ENCODE measurements at regions not wholly inside any gene's neighbourhood (a gene's known extent, or its start where the extent isn't known, plus 50 kb on each side); places are given as distances from the start of the nearest gene placed in this dataset.

DNA sequence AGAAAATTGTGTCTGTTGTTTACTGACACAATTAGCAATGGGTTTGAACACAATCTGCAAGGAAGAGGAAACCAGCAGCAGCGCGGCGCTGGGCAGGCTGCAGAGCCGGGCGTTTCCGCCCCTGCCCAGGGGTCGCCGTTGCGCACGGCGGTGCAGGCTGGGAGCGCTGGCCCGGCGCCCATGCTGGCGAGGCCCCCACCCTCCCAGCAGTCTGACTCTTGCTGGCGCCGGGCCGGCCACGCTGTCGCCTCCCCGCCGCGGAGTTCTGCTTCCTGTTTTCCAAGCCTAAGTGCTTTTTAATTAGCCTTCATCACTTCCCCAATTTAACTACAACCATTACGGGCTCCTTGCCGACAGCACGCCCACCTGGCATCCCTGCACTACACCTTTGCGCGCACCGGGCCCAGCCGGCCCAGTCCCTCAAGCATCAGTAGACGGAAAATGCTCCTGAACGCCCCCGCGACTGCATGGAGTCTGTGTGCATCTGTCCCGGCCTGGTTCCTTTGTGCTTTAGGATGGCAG lies 212.1 kb downstream of the GXYLT1 start:
- peak overlapping the region; percentile 25 for H3K4me3 ChIP-seq (ENCODE audit: insufficient read depth, low read depth, low read length)
- peak overlapping the region; percentile 62 for H3K4me2 ChIP-seq (ENCODE audit: low read depth, low read length)
- H3K4me1 ChIP-seq (ENCODE audit: control insufficient read depth, insufficient read depth, low read length) = no peaks in the 10 kb centered on the region
- H2AFZ ChIP-seq (replicated peaks; ENCODE audit: low read length, poor library complexity) = peak overlapping the region; percentile 91
- no peak overlapping the region for H3K4ac ChIP-seq (ENCODE audit: low read depth, low read length)
- no peak overlapping the region for H2BK15ac ChIP-seq (ENCODE audit: low read depth, low read length)
- intact Hi-C loops (cut with micrococcal nuclease) (no loop called here), in situ Hi-C loops (cut with MboI; ENCODE audit: low sequenced_read_pairs) (no loop called here), dilution Hi-C loops (cut with HindIII; ENCODE audit: low sequenced_read_pairs, unreplicated experiment) (no loop called here)
- peak; percentile 44 for ATAC-seq (ENCODE audit: low read depth)
- H2AK9ac ChIP-seq (replicated peaks; ENCODE audit: low read depth, low read length, poor library complexity) = no peak overlapping the region
- no peaks in the 10 kb centered on the region for H3K9me1 ChIP-seq (ENCODE audit: insufficient read depth, low read length)
- no peak overlapping the region for H3K23ac ChIP-seq (ENCODE audit: low read depth, low read length)
- no peak for DNase-seq
- no peak overlapping the region for H2BK120ac ChIP-seq (ENCODE audit: low read depth, low read length)
- H2AK5ac ChIP-seq (ENCODE audit: low read depth, low read length) = no peak overlapping the region
- ChIA-PET POLR2A (ENCODE audit: unreplicated experiment) (no interaction called here), CTCF (interaction anchor here (0.7 kb wide), 1 partner anchor 200 kb away, joined by 11 read pairs; no protein-coding TSS in a partner anchor)
- no TSS peak for BruUV-seq (replicated peaks)
- no peak overlapping the region for H3K18ac ChIP-seq (ENCODE audit: low read depth, low read length)
- H4K5ac ChIP-seq (ENCODE audit: low read depth, low read length) = no peak overlapping the region
- H3K14ac ChIP-seq (replicated peaks; ENCODE audit: low read depth, low read length) = no peak overlapping the region
- H2BK20ac ChIP-seq (ENCODE audit: low read depth, low read length) = no peak overlapping the region
- H4K91ac ChIP-seq (ENCODE audit: insufficient read depth, low read depth, low read length) = no peak overlapping the region
- 2% methylated on average over 16 of the region's 35 CpGs; no CpG with 5 or more reads in 1 of the 2 experiments for WGBS, 2 experiments (ENCODE audit: extremely low coverage in 2 of 2, insufficient read length in 1 of 2)
- no peak overlapping the region for H3K27ac ChIP-seq (ENCODE audit: insufficient read depth, low read length)
- H3K79me1 ChIP-seq (ENCODE audit: low read depth in 1 of 2, low read length in 2 of 2) = no peaks in the 10 kb centered on the region
- H3K56ac ChIP-seq (ENCODE audit: extremely low read depth, insufficient read depth, low read length) = no peak overlapping the region
- H4K8ac ChIP-seq (ENCODE audit: low read depth in 2 of 2, low read length in 2 of 2) = no peak overlapping the region
- H4K20me1 ChIP-seq (ENCODE audit: insufficient read depth, low read length) = no peaks in the 10 kb centered on the region
- H3K9ac ChIP-seq (ENCODE audit: low read depth, low read length) = 0 out of 2 replicates have a peak overlapping the region, but pooled peaks have one; percentile 6
- H3K36me3 ChIP-seq (ENCODE audit: control insufficient read depth, insufficient read depth, low read length) = no peaks in the 10 kb centered on the region
- H3K9me3 ChIP-seq (ENCODE audit: control insufficient read depth, insufficient read depth, low read length) = no peaks in the 10 kb centered on the region
- no peak for TF ChIP-seq SMC3 (IDR thresholded peaks at IDR 0.05; ENCODE audit: low read depth, low read length)
- no peak for TF ChIP-seq MXI1 (IDR thresholded peaks at IDR 0.05; ENCODE audit: borderline replicate concordance, low read depth, low read length)
- no peak overlapping the region for H2BK5ac ChIP-seq (ENCODE audit: low read depth, low read length, poor library complexity, severe bottlenecking)
- H3K27me3 ChIP-seq (ENCODE audit: control insufficient read depth, insufficient read depth, low read length) = no peaks in the 10 kb centered on the region; the same call in 1 of the 2 replicates

Measured in IMR-90 (cell line).